Lower lobe of right lung (tissue), 2 donors: ENCODE measurements at regions not wholly inside any gene's neighbourhood (a gene's known extent, or its start where the extent isn't known, plus 50 kb on each side); places are given as distances from the start of the nearest gene placed in this dataset.

ENCODE experiments used
- ATAC-seq, 2 donors: fragments of 200-7000 bp; cut with Tn5 transposase; one replicate each; pipeline ENCODE4 v1.9.1; 2020 to 2022; ENCODE audit warnings: mild to moderate bottlenecking in 2 of 2, moderate library complexity in 2 of 2
- DNase-seq: peaks from one replicate; pipeline ENCODE4 v3.0.0-alpha.2; 2020
- H3K27ac ChIP-seq: fragments of 200-600 bp; one replicate; pipeline ENCODE4 v1.8.0; 2022
- H3K27me3 ChIP-seq: fragments of 200-600 bp; one replicate; pipeline ENCODE4 v1.8.0; 2022; ENCODE audit warnings: low read depth
- H3K36me3 ChIP-seq: fragments of 200-600 bp; one replicate; pipeline ENCODE4 v1.8.0; 2022; ENCODE audit warnings: mild to moderate bottlenecking
- H3K4me1 ChIP-seq: fragments of 200-600 bp; one replicate; pipeline ENCODE4 v1.8.0; 2022
- H3K4me3 ChIP-seq: fragments of 200-600 bp; one replicate; pipeline ENCODE4 v1.8.0; 2022; ENCODE audit warnings: mild to moderate bottlenecking
- H3K9me3 ChIP-seq: fragments of 200-600 bp; one replicate; pipeline ENCODE4 v1.8.0; 2022
- intact Hi-C: fragments of 100-400 bp; cut with DNase I; formaldehyde crosslinking; loops from one replicate; pipeline ENCODE4 v1.11.0; 2022
- TF ChIP-seq, protein P1 (sequence below): fragments of 200-600 bp; IDR thresholded peaks from one replicate; pipeline ENCODE4 v1.8.0; 2022; ENCODE audit warnings: antibody characterized with exemption, mild to moderate bottlenecking
- donor health status: DM: no; HTN: yes; CAD: no; lungs with severe emphysema.

DNA sequence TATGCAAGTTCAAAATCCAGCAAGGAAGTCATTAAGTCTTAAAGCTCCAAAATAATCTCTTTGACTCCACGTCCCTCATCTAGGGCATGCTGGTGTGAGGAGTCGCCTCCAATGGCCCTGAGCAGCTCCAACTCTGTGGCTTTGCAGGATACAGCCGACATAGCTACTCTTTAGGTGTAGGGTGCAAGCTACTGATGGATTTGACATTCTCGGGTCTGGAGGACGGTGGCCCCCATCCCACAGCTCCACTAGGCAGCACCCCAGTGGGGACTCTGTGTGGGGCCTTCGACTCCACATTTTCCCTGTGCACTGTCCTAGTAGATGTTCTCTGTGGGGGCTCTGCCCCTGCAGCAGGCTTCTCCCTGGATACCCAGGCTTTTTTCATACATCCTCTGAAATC is 333.2 kb upstream of the FGF13 start:
- intact Hi-C loops = no loop called here
- Histone ChIP-seq H3K4me1 (no peaks in the 10 kb centered on the region), H3K9me3 (no peaks in the 10 kb centered on the region), H3K36me3 (no peaks in the 10 kb centered on the region), H3K27ac (no peak overlapping the region), H3K4me3 (no peak overlapping the region), H3K27me3 (no peaks in the 10 kb centered on the region)
- ATAC-seq (no peak), DNase-seq (no peak)
- TF ChIP-seq, protein P1, sequence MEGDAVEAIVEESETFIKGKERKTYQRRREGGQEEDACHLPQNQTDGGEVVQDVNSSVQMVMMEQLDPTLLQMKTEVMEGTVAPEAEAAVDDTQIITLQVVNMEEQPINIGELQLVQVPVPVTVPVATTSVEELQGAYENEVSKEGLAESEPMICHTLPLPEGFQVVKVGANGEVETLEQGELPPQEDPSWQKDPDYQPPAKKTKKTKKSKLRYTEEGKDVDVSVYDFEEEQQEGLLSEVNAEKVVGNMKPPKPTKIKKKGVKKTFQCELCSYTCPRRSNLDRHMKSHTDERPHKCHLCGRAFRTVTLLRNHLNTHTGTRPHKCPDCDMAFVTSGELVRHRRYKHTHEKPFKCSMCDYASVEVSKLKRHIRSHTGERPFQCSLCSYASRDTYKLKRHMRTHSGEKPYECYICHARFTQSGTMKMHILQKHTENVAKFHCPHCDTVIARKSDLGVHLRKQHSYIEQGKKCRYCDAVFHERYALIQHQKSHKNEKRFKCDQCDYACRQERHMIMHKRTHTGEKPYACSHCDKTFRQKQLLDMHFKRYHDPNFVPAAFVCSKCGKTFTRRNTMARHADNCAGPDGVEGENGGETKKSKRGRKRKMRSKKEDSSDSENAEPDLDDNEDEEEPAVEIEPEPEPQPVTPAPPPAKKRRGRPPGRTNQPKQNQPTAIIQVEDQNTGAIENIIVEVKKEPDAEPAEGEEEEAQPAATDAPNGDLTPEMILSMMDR = no peak

DNA sequence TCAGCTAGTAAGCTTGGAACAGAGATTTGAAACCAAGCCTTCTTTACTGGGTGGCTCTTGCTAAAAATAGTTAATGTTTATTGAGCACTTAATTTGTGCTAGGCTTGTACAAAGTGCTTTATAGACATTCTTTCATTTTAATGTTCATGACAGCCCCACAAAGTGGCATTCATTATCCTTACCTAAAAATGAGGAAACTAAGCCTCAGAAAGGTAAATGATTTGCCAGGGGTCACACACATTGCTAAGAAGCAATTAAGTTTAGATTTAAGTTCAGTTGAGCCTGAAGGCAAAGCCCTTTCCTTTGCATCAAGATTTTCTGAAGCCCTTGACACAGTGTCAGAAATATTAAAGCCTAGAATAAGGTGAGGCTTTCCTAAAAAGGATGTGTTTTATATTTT is 327.5 kb upstream of the FGF13 start:
- H3K4me3 ChIP-seq = no peak overlapping the region
- H3K36me3 ChIP-seq = no peaks in the 10 kb centered on the region
- H3K27me3 ChIP-seq = no peaks in the 10 kb centered on the region
- TF ChIP-seq, protein P1 = no peak
- DNase-seq (no peak), ATAC-seq (no peak)
- intact Hi-C loops = no loop called here
- no peaks in the 10 kb centered on the region for H3K4me1 ChIP-seq
- no peaks in the 10 kb centered on the region for H3K9me3 ChIP-seq
- no peak overlapping the region for H3K27ac ChIP-seq

DNA sequence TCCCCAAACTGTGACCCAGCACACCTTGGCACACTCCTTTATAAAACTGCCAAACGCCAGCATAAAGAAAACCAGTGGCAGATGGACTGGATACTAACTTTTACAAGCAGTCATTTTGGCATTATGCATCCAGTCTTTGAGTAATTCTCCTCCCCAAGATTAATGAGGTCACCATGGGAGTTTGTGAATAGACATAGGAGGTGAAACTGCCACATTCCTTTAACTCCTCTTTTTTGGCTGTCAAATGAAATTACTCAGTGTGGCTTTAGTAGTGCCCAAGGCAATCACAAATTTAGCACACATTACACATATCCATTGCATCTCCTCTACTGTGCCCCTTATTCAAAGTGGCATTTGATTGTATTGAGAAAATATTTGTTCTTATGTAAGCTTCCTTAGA is 315.3 kb upstream of the FGF13 start:
- TF ChIP-seq, protein P1 = no peak
- no peaks in the 10 kb centered on the region for H3K9me3 ChIP-seq
- no peaks in the 10 kb centered on the region for H3K36me3 ChIP-seq
- ATAC-seq (no peak), DNase-seq (no peak)
- intact Hi-C loops = no loop called here
- H3K27ac ChIP-seq = no peak overlapping the region
- no peaks in the 10 kb centered on the region for H3K4me1 ChIP-seq
- H3K4me3 ChIP-seq = no peak overlapping the region
- H3K27me3 ChIP-seq = no peaks in the 10 kb centered on the region

DNA sequence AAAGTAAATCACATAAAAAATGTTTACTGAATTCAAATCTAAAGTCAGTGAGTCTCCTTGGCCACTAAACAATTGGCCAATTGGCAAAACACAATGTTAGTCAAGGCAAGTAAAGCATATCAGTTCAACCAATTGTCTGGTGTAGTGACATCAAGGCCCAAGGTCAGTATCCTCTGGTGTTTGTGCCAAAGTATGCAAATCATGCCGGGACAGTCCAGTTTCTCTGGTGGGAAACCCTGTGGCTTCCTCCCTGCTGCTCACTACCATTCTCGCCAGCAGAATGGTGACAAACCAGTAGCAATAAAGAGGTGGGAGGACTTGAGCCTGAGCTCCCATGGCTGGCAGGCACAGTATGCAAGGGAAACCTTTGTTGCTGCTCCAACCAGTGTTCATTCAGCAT is 314.9 kb upstream of the FGF13 start:
- no peaks in the 10 kb centered on the region for H3K36me3 ChIP-seq

DNA sequence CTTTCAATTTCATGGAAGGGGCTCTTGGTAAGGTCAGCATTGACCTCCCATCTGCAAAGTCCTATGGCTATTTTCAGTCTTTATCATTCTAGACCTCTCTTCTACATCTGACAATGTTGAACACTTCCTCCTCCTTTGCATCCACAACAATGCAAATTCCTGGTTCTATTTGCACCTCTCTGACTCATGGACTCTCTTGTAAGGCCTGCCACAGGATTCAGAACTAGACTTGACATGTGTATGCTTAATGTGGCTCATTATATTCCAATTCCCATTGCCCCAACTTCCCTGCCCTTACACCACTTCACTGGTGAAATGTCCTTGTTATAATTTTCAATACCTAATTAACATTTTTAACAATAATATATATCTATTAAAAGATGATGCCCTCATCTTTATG is 314.3 kb upstream of the FGF13 start:
- H3K27me3 ChIP-seq = no peaks in the 10 kb centered on the region
- ATAC-seq (no peak), DNase-seq (no peak)
- intact Hi-C loops = no loop called here
- H3K36me3 ChIP-seq = no peaks in the 10 kb centered on the region
- no peaks in the 10 kb centered on the region for H3K4me1 ChIP-seq
- H3K9me3 ChIP-seq = no peaks in the 10 kb centered on the region
- no peak overlapping the region for H3K4me3 ChIP-seq
- TF ChIP-seq, protein P1 = no peak
- no peak overlapping the region for H3K27ac ChIP-seq

More for the DNA sequence above, 314.9 kb upstream of the FGF13 start:
- ATAC-seq (no peak), DNase-seq (no peak)
- H3K27me3 ChIP-seq = no peaks in the 10 kb centered on the region
- TF ChIP-seq, protein P1 = no peak
- no peaks in the 10 kb centered on the region for H3K9me3 ChIP-seq
- no peak overlapping the region for H3K27ac ChIP-seq
- no peak overlapping the region for H3K4me3 ChIP-seq
- H3K4me1 ChIP-seq = no peaks in the 10 kb centered on the region
- intact Hi-C loops = no loop called here

DNA sequence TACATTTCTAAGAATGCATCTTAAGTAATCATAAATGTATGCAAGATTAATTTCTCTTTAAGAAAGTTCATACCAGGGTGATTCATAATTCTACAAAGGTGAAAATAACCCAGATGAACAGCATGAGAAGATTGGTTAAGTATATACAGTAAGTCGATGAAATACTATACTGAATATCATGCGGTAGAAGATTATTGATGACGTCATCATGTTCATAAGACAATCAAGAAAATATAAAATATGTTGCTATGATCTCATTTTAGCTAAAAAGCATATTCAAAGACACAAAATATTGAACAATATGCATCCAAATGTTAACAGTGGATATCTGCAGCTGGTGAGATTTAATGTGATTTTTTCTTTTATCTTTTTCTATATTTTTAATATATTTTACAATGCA is 312.0 kb upstream of the FGF13 start:
- intact Hi-C loops = no loop called here
- Histone ChIP-seq H3K9me3 (no peaks in the 10 kb centered on the region), H3K27me3 (no peaks in the 10 kb centered on the region), H3K27ac (no peak overlapping the region), H3K4me3 (no peak overlapping the region), H3K4me1 (no peaks in the 10 kb centered on the region), H3K36me3 (no peaks in the 10 kb centered on the region)
- TF ChIP-seq, protein P1 = no peak
- DNase-seq (no peak), ATAC-seq (no peak)
